HG03097 (cell line): ENCODE measurements at regions not wholly inside any gene's neighbourhood (a gene's known extent, or its start where the extent isn't known, plus 50 kb on each side); places are given as distances from the start of the nearest gene placed in this dataset.
A peak's percentile ranks its signal among the peaks of the same experiment; 100 is the strongest.
"Not testable (repeated sequence)": the region's sequence is repeated elsewhere in the genome, so short reads cannot be mapped to it uniquely, and the experiment has no call there.

Experiments used
- ATAC-seq: cut with Tn5 transposase; IDR thresholded peaks from one replicate; pipeline ENCODE4 v1.9.1; 2021; ENCODE audit not compliant: unreplicated experiment, low FRiP score

DNA sequence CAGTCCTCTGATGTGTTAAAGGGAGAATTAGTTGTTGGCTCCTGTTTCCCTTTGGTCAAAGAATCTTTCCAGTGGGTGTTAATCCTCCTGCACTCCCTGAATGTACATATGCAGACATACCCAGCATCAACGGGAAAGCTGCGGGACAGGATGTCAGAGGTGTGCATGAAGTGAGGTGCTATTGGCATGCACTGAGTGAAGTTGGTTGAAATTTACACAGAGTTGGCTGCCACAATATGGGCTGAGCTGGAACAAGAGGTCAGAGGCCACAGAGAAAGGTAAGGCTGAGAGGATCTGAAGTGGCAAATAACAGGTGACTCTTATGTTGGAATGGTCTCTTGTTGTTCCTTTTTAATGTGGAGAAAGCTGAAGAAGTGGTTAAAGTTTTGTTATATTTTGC is 82.7 kb upstream of the AKIRIN2 start:
- no peak for ATAC-seq

GRCh38 chr6:87784051-87784450 is 82.0 kb upstream of the AKIRIN2 start:
- no peak for ATAC-seq

- no peak for ATAC-seq
Measured at GRCh38 chr6:87779542-87779941, 77.5 kb upstream of the AKIRIN2 start.

DNA sequence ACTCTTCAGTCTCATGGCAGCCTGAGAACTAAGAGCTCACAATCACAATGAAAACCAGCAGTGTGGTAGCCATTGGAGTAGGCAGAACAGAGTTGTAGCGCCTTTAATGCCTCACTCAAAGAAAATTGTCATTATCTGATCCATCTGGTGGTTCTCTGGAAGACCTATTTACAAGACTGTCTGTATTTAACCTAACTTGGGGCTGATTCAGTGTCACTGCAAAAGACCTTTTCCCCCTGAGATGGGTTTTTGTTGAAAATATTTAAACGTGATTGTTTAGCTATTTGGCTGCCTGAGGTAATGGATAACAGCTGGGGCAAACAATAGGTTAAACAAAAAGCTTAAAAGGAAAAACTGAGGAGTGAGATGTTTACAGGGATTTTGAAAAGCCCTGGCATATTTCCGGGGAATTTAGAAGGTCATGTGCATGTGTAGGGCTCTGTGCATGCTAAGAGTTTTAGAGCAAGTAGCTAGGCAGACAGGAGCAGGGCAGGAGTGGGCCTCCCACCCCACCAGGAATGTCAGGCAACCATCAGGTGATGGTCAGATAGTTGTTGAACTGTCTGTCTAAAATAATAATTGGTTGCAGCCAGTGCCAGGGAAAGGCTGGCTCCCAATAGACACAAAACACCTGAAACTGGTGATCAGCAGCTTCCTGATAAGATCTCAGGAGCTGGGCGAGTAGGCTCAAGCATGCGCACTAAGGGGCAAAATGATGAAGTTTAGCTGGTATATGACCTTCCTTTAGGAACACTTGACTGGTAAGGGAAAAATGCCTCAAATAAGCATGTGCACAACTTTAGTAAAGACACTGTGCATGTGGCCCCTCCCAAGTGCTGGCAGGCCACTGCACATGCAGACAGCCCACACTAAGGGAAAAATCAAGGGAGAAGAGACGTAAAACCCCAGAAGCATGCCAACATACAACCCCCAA is 70.8 kb upstream of the AKIRIN2 start:
- no peak for ATAC-seq

DNA sequence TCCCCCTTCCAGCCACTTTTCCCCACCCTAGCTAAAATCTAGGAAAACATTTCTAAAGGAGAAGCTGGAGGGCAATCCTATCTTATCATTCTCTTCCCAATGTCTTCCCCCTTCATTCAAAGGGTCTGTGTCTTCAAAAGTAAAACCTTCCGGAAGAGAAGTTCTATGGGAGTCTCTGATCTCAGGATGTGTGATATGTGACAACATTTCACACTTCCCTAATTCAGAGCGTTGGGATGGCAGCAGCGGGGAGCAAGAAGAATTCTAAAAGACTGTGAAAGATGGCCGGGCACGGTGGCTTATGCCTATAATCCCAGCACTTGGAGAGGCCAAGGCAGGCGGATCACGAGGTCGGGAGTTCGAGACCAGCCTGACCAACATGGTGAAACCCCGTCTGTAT is 65.4 kb upstream of the AKIRIN2 start:
- no peak for ATAC-seq

DNA sequence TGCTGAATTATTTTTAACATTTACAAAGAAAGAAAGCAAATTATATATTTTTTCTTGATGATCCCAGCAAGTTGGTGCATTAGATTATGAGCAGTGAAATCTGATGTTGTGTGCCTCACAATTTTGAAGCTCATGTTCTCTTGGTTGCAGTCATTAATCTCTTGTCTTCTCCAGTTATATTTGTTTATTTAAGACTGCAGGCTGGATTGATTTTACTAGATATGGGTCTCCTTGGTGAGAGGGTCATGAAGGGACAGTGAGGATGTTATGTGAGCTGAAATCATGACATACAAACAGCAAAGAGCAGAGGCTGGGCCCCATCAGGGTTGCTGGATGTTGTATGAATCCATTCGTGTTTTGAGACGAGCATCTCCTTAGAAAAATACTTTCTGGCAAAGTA is 64.2 kb upstream of the AKIRIN2 start:
- no peak for ATAC-seq

DNA sequence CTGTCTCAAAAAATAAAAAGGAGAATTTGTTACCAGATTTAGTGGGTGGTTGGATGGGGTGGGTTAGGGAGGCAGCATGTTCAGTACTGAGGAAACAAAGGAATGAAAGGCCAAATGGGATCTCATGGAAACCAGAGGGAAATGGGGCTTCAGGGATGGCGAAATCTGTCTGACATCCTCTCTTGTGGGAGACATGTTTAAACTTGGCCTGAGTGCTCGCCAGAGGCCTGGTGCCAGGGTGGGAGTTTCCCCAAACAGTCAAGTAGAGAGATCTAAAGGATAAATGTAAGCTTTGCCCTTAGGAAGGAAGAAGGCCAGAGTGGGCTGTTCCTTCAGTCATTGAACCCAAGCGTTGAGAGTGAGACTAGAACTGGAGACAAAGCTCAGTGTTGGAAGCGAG is 61.9 kb upstream of the AKIRIN2 start:
- ATAC-seq: no peak

GRCh38 chr6:87763276-87763675 is 61.2 kb upstream of the AKIRIN2 start:
- no peak for ATAC-seq

DNA sequence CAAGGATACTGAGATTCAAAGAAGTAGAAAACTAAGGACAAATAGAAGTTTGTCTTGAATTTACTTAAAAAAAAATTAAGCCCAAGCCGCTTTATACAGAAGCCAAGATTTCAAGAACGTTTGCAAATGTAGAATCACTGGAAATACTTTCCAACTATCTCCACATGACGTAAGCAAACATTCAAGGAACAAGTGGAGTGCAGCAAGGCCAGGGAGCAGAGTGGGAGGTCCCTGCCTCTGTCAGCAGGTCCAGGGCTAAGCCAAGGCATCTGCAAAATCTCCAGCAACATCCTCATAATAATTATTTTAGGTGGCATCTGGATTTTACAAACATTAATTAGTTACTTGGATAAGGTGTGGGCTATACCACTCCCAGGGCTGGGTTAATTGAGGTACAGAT is 60.1 kb upstream of the AKIRIN2 start:
- no peak for ATAC-seq

GRCh38 chr6:87757792-87758191 is 55.8 kb upstream of the AKIRIN2 start:
- ATAC-seq: no peak

- ATAC-seq: peak; percentile 96
Measured at GRCh38 chr6:87756858-87757257, 54.8 kb upstream of the AKIRIN2 start.

- ATAC-seq: no peak
Measured at GRCh38 chr6:87755708-87756671, 54.0 kb upstream of the AKIRIN2 start.

- ATAC-seq: no peak
Measured at GRCh38 chr6:87754828-87755227, 52.8 kb upstream of the AKIRIN2 start.

DNA sequence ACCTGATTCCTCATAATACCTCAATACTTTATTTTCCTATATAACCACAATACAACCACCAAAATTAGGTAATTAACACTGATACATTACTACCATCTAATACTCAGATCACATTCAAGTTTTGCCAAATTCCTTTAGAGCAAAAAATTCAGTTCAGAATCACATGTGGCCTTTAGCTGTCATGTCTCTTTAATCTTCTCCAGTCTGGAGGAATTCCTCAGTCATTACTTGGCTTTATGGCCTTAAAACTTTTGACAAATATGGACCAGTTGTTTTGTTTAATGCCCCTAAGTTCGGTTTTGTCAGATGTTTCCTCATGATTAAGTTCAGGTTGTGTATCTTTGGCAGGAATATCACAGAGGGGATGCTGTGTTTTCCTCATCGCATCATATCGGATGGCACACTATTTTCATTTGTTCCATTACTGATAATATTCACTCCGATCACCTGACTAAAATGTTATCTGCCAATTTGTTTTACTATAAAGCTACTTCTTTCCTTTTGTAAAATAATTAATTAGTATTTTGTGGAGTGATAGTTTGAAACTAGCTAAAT is 51.2 kb upstream of the AKIRIN2 start:
- ATAC-seq: no peak

DNA sequence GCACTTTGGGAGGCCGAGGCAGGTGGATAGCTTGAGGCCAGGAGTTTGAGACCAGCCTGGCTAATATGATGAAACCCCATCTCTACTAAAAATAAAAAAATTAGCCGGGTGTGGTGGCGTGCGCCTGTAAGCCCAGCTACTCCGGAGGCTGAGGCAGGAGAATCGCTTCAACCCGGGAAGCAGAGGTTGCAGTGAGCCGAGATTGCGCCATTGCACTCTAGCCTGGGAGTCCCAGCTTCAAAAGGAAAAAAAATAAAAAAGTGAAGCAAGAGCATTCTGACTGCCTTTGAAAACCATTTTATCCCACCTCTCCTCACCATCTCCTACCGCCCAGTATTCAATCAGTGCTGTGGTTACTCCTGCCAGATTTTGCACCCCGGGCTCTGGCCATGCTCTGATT is 50.5 kb upstream of the AKIRIN2 start:
- not testable (repeated sequence) for ATAC-seq
